MG63 (cell line): ENCODE measurements at regions not wholly inside any gene's neighbourhood (a gene's known extent, or its start where the extent isn't known, plus 50 kb on each side); places are given as distances from the start of the nearest gene placed in this dataset.
"Not testable (repeated sequence)": the region's sequence is repeated elsewhere in the genome, so short reads cannot be mapped to it uniquely, and the experiment has no call there.

ENCODE experiments used
- DNase-seq: peaks from one replicate; pipeline ENCODE4 v3.0.0-alpha.2; 2020
- H3K27me3 ChIP-seq: fragments of 250-450 bp; sonication (Bioruptor Pico); 2 replicates; pipeline ENCODE4 v1.5.1; 2020; ENCODE audit warnings: mild to moderate bottlenecking, moderate library complexity
- H3K36me3 ChIP-seq: fragments of 250-450 bp; sonication (Bioruptor Pico); 2 replicates; pipeline ENCODE4 v1.5.1; 2020; ENCODE audit warnings: mild to moderate bottlenecking, moderate library complexity
- H3K4me3 ChIP-seq: fragments of 250-450 bp; sonication (Bioruptor Pico); 2 replicates; pipeline ENCODE4 v1.5.1; 2020; ENCODE audit warnings: mild to moderate bottlenecking, moderate library complexity
- H3K9me3 ChIP-seq: fragments of 250-450 bp; sonication (Bioruptor Pico); 2 replicates; pipeline ENCODE4 v1.5.1; 2020; ENCODE audit warnings: mild to moderate bottlenecking, moderate library complexity

GRCh38 chr3:66885326-66886000 is 112.6 kb upstream of the KBTBD8 start:
- no peaks in the 10 kb centered on the region for H3K36me3 ChIP-seq
- no peaks in the 10 kb centered on the region for H3K27me3 ChIP-seq
- DNase-seq: no peak
- no peaks in the 10 kb centered on the region for H3K9me3 ChIP-seq
- H3K4me3 ChIP-seq: no peak overlapping the region

GRCh38 chr3:66889750-66890494 is 108.2 kb upstream of the KBTBD8 start:
- Histone ChIP-seq H3K27me3 (no peaks in the 10 kb centered on the region), H3K9me3 (no peaks in the 10 kb centered on the region), H3K4me3 (no peak overlapping the region), H3K36me3 (no peaks in the 10 kb centered on the region)
- no peak for DNase-seq

GRCh38 chr3:66898155-66898554 is 100.0 kb upstream of the KBTBD8 start:
- Histone ChIP-seq H3K27me3 (no peaks in the 10 kb centered on the region), H3K36me3 (no peaks in the 10 kb centered on the region), H3K4me3 (no peak overlapping the region), H3K9me3 (no peaks in the 10 kb centered on the region)
- no peak for DNase-seq

- Histone ChIP-seq H3K27me3 (no peaks in the 10 kb centered on the region), H3K36me3 (no peaks in the 10 kb centered on the region), H3K9me3 (no peaks in the 10 kb centered on the region), H3K4me3 (no peak overlapping the region)
- DNase-seq: no peak
Measured at GRCh38 chr3:66904336-66904735, 93.8 kb upstream of the KBTBD8 start.

GRCh38 chr3:66904831-66905493 is 93.1 kb upstream of the KBTBD8 start:
- Histone ChIP-seq H3K9me3 (no peaks in the 10 kb centered on the region), H3K36me3 (no peaks in the 10 kb centered on the region), H3K27me3 (no peaks in the 10 kb centered on the region), H3K4me3 (no peak overlapping the region)
- no peak for DNase-seq

- Histone ChIP-seq H3K36me3 (no peaks in the 10 kb centered on the region), H3K4me3 (no peak overlapping the region), H3K27me3 (no peaks in the 10 kb centered on the region), H3K9me3 (no peaks in the 10 kb centered on the region)
- DNase-seq: no peak
Measured at GRCh38 chr3:66907136-66907535, 91.0 kb upstream of the KBTBD8 start.

- DNase-seq: no peak
- H3K4me3 ChIP-seq: no peak overlapping the region
- no peaks in the 10 kb centered on the region for H3K27me3 ChIP-seq
- H3K36me3 ChIP-seq: no peaks in the 10 kb centered on the region
- no peaks in the 10 kb centered on the region for H3K9me3 ChIP-seq
Measured at GRCh38 chr3:66910266-66911055, 87.6 kb upstream of the KBTBD8 start.

GRCh38 chr3:66912306-66912705 is 85.8 kb upstream of the KBTBD8 start:
- no peaks in the 10 kb centered on the region for H3K36me3 ChIP-seq
- no peak for DNase-seq
- no peaks in the 10 kb centered on the region for H3K27me3 ChIP-seq
- no peak overlapping the region for H3K4me3 ChIP-seq
- no peaks in the 10 kb centered on the region for H3K9me3 ChIP-seq

- H3K9me3 ChIP-seq: no peaks in the 10 kb centered on the region
- DNase-seq: no peak
- H3K27me3 ChIP-seq: no peaks in the 10 kb centered on the region
- no peak overlapping the region for H3K4me3 ChIP-seq
- no peaks in the 10 kb centered on the region for H3K36me3 ChIP-seq
Measured at GRCh38 chr3:66922058-66922457, 76.0 kb upstream of the KBTBD8 start.

GRCh38 chr3:66923969-66924368 is 74.1 kb upstream of the KBTBD8 start:
- H3K4me3 ChIP-seq: no peak overlapping the region
- no peak for DNase-seq
- no peaks in the 10 kb centered on the region for H3K9me3 ChIP-seq
- H3K27me3 ChIP-seq: no peaks in the 10 kb centered on the region; the same call in 1 of the 2 replicates
- no peaks in the 10 kb centered on the region for H3K36me3 ChIP-seq

- DNase-seq: no peak
- Histone ChIP-seq H3K27me3 (peaks cover 4% of the 10 kb centered on the region; the same call in 1 of the 2 replicates), H3K4me3 (no peak overlapping the region)
Measured at GRCh38 chr3:66928252-66928651, 69.9 kb upstream of the KBTBD8 start.

GRCh38 chr3:66931291-66931690 is 66.8 kb upstream of the KBTBD8 start:
- no peak for DNase-seq

More at GRCh38 chr3:66928252-66928651, 69.9 kb upstream of the KBTBD8 start:
- Histone ChIP-seq H3K9me3 (no peaks in the 10 kb centered on the region), H3K36me3 (no peaks in the 10 kb centered on the region)

GRCh38 chr3:66931699-66932098 is 66.4 kb upstream of the KBTBD8 start:
- no peaks in the 10 kb centered on the region for H3K36me3 ChIP-seq
- no peaks in the 10 kb centered on the region for H3K9me3 ChIP-seq
- no peak for DNase-seq
- H3K27me3 ChIP-seq: peaks cover 4% of the 10 kb centered on the region; the same call in 1 of the 2 replicates
- H3K4me3 ChIP-seq: no peak overlapping the region

More at GRCh38 chr3:66931291-66931690, 66.8 kb upstream of the KBTBD8 start:
- H3K4me3 ChIP-seq: no peak overlapping the region
- no peaks in the 10 kb centered on the region for H3K9me3 ChIP-seq
- peaks cover 4% of the 10 kb centered on the region; the same call in 1 of the 2 replicates for H3K27me3 ChIP-seq
- no peaks in the 10 kb centered on the region for H3K36me3 ChIP-seq

- H3K9me3 ChIP-seq: no peaks in the 10 kb centered on the region
- no peaks in the 10 kb centered on the region for H3K36me3 ChIP-seq
- DNase-seq: no peak
- H3K27me3 ChIP-seq: peaks cover 4% of the 10 kb centered on the region; the same call in 1 of the 2 replicates
- H3K4me3 ChIP-seq: no peak overlapping the region
Measured at GRCh38 chr3:66933233-66933632, 64.9 kb upstream of the KBTBD8 start.

GRCh38 chr3:66934041-66934440 is 64.1 kb upstream of the KBTBD8 start:
- DNase-seq: no peak
- Histone ChIP-seq H3K9me3 (no peaks in the 10 kb centered on the region), H3K4me3 (no peak overlapping the region), H3K36me3 (no peaks in the 10 kb centered on the region), H3K27me3 (peaks cover 4% of the 10 kb centered on the region; the same call in 1 of the 2 replicates)

GRCh38 chr3:66934725-66935124 is 63.4 kb upstream of the KBTBD8 start:
- Histone ChIP-seq H3K9me3 (no peaks in the 10 kb centered on the region), H3K27me3 (no peaks in the 10 kb centered on the region; the same call in 1 of the 2 replicates), H3K4me3 (no peak overlapping the region), H3K36me3 (no peaks in the 10 kb centered on the region)
- no peak for DNase-seq

- H3K4me3 ChIP-seq, DNase-seq, H3K9me3 ChIP-seq, H3K36me3 ChIP-seq, H3K27me3 ChIP-seq: not testable (repeated sequence)
Measured at GRCh38 chr3:66937041-66937440, 61.1 kb upstream of the KBTBD8 start.
